ENCODE measurements at regions not wholly inside any gene's neighbourhood (a gene's known extent, or its start where the extent isn't known, plus 50 kb on each side); places are given as distances from the start of the nearest gene placed in this dataset.
"Not testable (repeated sequence)": the region's sequence is repeated elsewhere in the genome, so short reads cannot be mapped to it uniquely, and the experiment has no call there.

DNA sequence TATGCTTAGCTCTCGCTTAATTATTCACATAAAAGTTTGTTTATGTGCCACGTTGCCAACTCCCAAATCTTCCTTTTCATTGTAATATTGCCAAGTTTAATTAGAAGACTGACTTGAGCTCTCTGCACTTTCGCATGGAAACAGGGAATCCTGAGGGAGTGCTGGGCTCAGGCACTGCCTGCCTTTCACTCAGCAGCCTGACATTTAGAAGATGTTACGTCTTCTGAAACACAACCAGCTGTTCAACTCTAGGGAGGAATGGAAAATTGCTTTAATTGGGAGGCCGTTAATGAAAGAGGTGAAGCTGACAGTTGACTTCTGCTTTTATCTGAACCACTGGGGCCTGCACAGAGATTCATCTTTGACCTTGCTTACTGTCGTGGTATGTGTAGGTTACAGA, 77.4 kb upstream of the MTHFD1L start:
- no peak for TF ChIP-seq EZH2 (IDR thresholded peaks at IDR 0.05; ENCODE audit: insufficient read depth, low read length)
- TF ChIP-seq, protein P1, sequence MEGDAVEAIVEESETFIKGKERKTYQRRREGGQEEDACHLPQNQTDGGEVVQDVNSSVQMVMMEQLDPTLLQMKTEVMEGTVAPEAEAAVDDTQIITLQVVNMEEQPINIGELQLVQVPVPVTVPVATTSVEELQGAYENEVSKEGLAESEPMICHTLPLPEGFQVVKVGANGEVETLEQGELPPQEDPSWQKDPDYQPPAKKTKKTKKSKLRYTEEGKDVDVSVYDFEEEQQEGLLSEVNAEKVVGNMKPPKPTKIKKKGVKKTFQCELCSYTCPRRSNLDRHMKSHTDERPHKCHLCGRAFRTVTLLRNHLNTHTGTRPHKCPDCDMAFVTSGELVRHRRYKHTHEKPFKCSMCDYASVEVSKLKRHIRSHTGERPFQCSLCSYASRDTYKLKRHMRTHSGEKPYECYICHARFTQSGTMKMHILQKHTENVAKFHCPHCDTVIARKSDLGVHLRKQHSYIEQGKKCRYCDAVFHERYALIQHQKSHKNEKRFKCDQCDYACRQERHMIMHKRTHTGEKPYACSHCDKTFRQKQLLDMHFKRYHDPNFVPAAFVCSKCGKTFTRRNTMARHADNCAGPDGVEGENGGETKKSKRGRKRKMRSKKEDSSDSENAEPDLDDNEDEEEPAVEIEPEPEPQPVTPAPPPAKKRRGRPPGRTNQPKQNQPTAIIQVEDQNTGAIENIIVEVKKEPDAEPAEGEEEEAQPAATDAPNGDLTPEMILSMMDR (IDR thresholded peaks at IDR 0.05; ENCODE audit: insufficient read depth, low read depth, low read length) = no peak
- Mint-ChIP-seq H3K4me3 (ENCODE audit: unreplicated experiment) (no peak overlapping the region), H3K4me1 (ENCODE audit: low read depth, unreplicated experiment) (peaks cover 3% of the 10 kb centered on the region), H3K36me3 (ENCODE audit: low read depth, unreplicated experiment) (peaks cover 9% of the 10 kb centered on the region), H3K27me3 (ENCODE audit: low read depth, unreplicated experiment) (no peaks in the 10 kb centered on the region), H3K9me3 (ENCODE audit: unreplicated experiment) (no peaks in the 10 kb centered on the region), H3K27ac (ENCODE audit: unreplicated experiment) (no peak overlapping the region)
- H3K9ac ChIP-seq (ENCODE audit: low read length) = no peak overlapping the region
- no peak for FAIRE-seq
- H3K79me2 ChIP-seq (ENCODE audit: insufficient read depth, low read length) = no peaks in the 10 kb centered on the region
- no peak overlapping the region for H3K27ac ChIP-seq (ENCODE audit: low read depth, low read length)
- H3K4me2 ChIP-seq (ENCODE audit: low read length) = no peak overlapping the region
- H3K36me3 ChIP-seq (ENCODE audit: insufficient read depth, low read length) = no peaks in the 10 kb centered on the region
- no peaks in the 10 kb centered on the region for H3K27me3 ChIP-seq (ENCODE audit: insufficient read depth, low read length)
- no peak for DNase-seq (ENCODE audit: low read depth)
- no peak overlapping the region for H3K4me3 ChIP-seq (ENCODE audit: insufficient read depth, low read depth, low read length)
- no peak overlapping the region for H2AFZ ChIP-seq (ENCODE audit: low read depth, low read length)
- H3K4me1 ChIP-seq (ENCODE audit: insufficient read depth, low read length) = no peaks in the 10 kb centered on the region
- H3K9me3 ChIP-seq (ENCODE audit: insufficient read depth, low read depth, low read length) = no peaks in the 10 kb centered on the region
- H4K20me1 ChIP-seq (ENCODE audit: insufficient read depth, low read length) = no peaks in the 10 kb centered on the region

DNA sequence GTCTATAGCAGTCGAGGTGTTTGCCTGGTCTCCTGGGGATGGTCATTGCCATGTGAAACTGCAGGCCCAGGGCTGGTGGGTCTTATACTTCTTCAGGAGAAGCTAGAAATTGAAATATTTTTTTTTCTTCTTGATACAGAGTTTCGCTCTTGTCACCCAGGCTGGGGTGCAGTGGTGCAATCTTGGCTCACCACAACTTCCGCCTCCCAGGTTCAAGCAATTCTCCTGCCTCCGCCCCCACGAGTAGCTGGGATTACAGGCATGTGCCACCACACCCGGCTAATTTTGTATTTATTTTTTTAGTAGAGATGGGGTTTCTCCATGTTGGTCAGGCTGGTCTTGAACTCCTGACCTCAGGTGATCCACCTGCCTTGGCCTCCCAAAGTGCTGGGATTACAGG, 75.6 kb upstream of the MTHFD1L start:
- not testable (repeated sequence) for H3K36me3 ChIP-seq (ENCODE audit: insufficient read depth, low read length); H3K79me2 ChIP-seq (ENCODE audit: insufficient read depth, low read length); H2AFZ ChIP-seq (ENCODE audit: low read depth, low read length); H3K4me3 Mint-ChIP-seq (ENCODE audit: unreplicated experiment); FAIRE-seq; H3K27me3 ChIP-seq (ENCODE audit: insufficient read depth, low read length); H3K9me3 Mint-ChIP-seq (ENCODE audit: unreplicated experiment); H3K27ac ChIP-seq (ENCODE audit: low read depth, low read length); H3K9ac ChIP-seq (ENCODE audit: low read length); H3K4me1 Mint-ChIP-seq (ENCODE audit: low read depth, unreplicated experiment); DNase-seq (ENCODE audit: low read depth); H3K4me1 ChIP-seq (ENCODE audit: insufficient read depth, low read length); H3K27ac Mint-ChIP-seq (ENCODE audit: unreplicated experiment); H4K20me1 ChIP-seq (ENCODE audit: insufficient read depth, low read length); H3K4me3 ChIP-seq (ENCODE audit: insufficient read depth, low read depth, low read length); H3K9me3 ChIP-seq (ENCODE audit: insufficient read depth, low read depth, low read length); H3K4me2 ChIP-seq (ENCODE audit: low read length); H3K27me3 Mint-ChIP-seq (ENCODE audit: low read depth, unreplicated experiment)
- peaks cover 11% of the 10 kb centered on the region for H3K36me3 Mint-ChIP-seq (ENCODE audit: low read depth, unreplicated experiment)

DNA sequence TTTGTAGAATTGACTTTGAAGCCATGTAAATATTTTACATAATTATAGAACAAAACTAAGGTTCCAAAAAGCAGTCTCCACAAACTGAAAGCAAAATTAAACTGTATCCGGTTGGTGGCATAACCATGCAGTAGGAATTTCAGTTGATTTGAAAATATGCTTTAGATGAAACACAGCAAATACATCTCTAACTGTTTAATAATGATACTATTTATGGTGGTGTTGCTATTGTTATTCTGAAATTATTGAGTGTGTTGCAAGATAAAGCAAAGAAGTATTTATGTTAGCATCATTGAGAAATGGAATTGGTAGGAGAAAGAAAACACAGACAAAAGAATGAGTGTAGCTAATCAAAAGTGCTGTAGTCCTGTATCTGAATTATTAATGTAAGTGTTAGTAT, 73.8 kb upstream of the MTHFD1L start:
- H2AFZ ChIP-seq (ENCODE audit: low read depth, low read length) = no peak overlapping the region
- H3K4me2 ChIP-seq (ENCODE audit: low read length) = no peak overlapping the region
- no peak for FAIRE-seq
- no peak overlapping the region for H3K4me3 ChIP-seq (ENCODE audit: insufficient read depth, low read depth, low read length)
- Mint-ChIP-seq H3K36me3 (ENCODE audit: low read depth, unreplicated experiment) (peaks cover 11% of the 10 kb centered on the region), H3K4me3 (ENCODE audit: unreplicated experiment) (no peak overlapping the region), H3K27me3 (ENCODE audit: low read depth, unreplicated experiment) (no peaks in the 10 kb centered on the region), H3K4me1 (ENCODE audit: low read depth, unreplicated experiment) (no peaks in the 10 kb centered on the region), H3K9me3 (ENCODE audit: unreplicated experiment) (no peaks in the 10 kb centered on the region), H3K27ac (ENCODE audit: unreplicated experiment) (no peak overlapping the region)
- H3K27ac ChIP-seq (ENCODE audit: low read depth, low read length) = no peak overlapping the region
- TF ChIP-seq EZH2 (IDR thresholded peaks at IDR 0.05; ENCODE audit: insufficient read depth, low read length) = no peak
- TF ChIP-seq, protein P1 (IDR thresholded peaks at IDR 0.05; ENCODE audit: insufficient read depth, low read depth, low read length) = no peak
- no peak overlapping the region for H3K9ac ChIP-seq (ENCODE audit: low read length)
- H4K20me1 ChIP-seq (ENCODE audit: insufficient read depth, low read length) = no peaks in the 10 kb centered on the region
- no peaks in the 10 kb centered on the region for H3K9me3 ChIP-seq (ENCODE audit: insufficient read depth, low read depth, low read length)
- H3K4me1 ChIP-seq (ENCODE audit: insufficient read depth, low read length) = no peaks in the 10 kb centered on the region
- DNase-seq (ENCODE audit: low read depth) = no peak
- no peaks in the 10 kb centered on the region for H3K27me3 ChIP-seq (ENCODE audit: insufficient read depth, low read length)
- H3K79me2 ChIP-seq (ENCODE audit: insufficient read depth, low read length) = no peaks in the 10 kb centered on the region
- H3K36me3 ChIP-seq (ENCODE audit: insufficient read depth, low read length) = no peaks in the 10 kb centered on the region
